ENCODE measurements at regions not wholly inside any gene's neighbourhood (a gene's known extent, or its start where the extent isn't known, plus 50 kb on each side); places are given as distances from the start of the nearest gene placed in this dataset.

- no peak for TF ChIP-seq ZFP69B (tag by site-specific recombination; IDR thresholded peaks at IDR 0.05)
- TF ChIP-seq ZNF626 (tag by site-specific recombination; IDR thresholded peaks at IDR 0.05), result no peak
- TF ChIP-seq ZBTB11 (tag by site-specific recombination; conservative IDR thresholded peaks at IDR 0.05; ENCODE audit: low read depth), result no peak
- no peak for TF ChIP-seq AEBP2 (tag by site-specific recombination; IDR thresholded peaks at IDR 0.05; ENCODE audit: borderline replicate concordance)
- TF ChIP-seq ZNF830 (tag by site-specific recombination; IDR thresholded peaks at IDR 0.05; ENCODE audit: low read depth), result no peak
- no peak for TF ChIP-seq ZNF394 (tag by site-specific recombination; IDR thresholded peaks at IDR 0.05; ENCODE audit: borderline replicate concordance)
- TF ChIP-seq ZNF280D (tag by site-specific recombination; IDR thresholded peaks at IDR 0.05), result no peak
- TF ChIP-seq EGR2 (tag by site-specific recombination; IDR thresholded peaks at IDR 0.05; ENCODE audit: low read depth), result no peak
- no peak for TF ChIP-seq ZNF561 (tag by site-specific recombination; IDR thresholded peaks at IDR 0.05; ENCODE audit: borderline replicate concordance)
- TF ChIP-seq INSM2 (tag by site-specific recombination; IDR thresholded peaks at IDR 0.05), result no peak
- no peak for TF ChIP-seq BCL6B (tag by site-specific recombination; IDR thresholded peaks at IDR 0.05)
- no peak for TF ChIP-seq SP3 (tag by site-specific recombination; IDR thresholded peaks at IDR 0.05)
- TF ChIP-seq ZNF677 (tag by site-specific recombination; IDR thresholded peaks at IDR 0.05), result no peak
- H3K4me3 ChIP-seq (ENCODE audit: low read depth, low read length), result no peak overlapping the region
- H3K4me1 ChIP-seq (ENCODE audit: control insufficient read depth, insufficient read depth, low read length), result no peaks in the 10 kb centered on the region
- no peak overlapping the region for H3K27ac ChIP-seq (ENCODE audit: extremely low read depth, low read depth, low read length)
- ChIA-PET CTCF (interaction anchor here (0.7 kb wide), 1 partner anchor 15 kb away, joined by 3 read pairs; no protein-coding TSS in a partner anchor), POLR2A (no interaction called here)
- no peaks in the 10 kb centered on the region for H3K36me3 ChIP-seq (ENCODE audit: control insufficient read depth in 2 of 2, insufficient read depth in 1 of 2, low read length in 2 of 2)
- H3K9me3 ChIP-seq (ENCODE audit: control insufficient read depth, insufficient read depth, low read depth, low read length), result no peaks in the 10 kb centered on the region
Measured at GRCh38 chr9:30846651-30847050, 1537.8 kb upstream of the ACO1 start.

- POLR2A ChIA-PET, result no interaction called here
Measured at GRCh38 chr9:30851600-30851999, 1532.8 kb upstream of the ACO1 start.

More at GRCh38 chr9:30851600-30851999, 1532.8 kb upstream of the ACO1 start:
- Histone ChIP-seq H3K27ac (ENCODE audit: extremely low read depth, low read depth, low read length) (no peak overlapping the region), H3K4me1 (ENCODE audit: control insufficient read depth, insufficient read depth, low read length) (no peaks in the 10 kb centered on the region), H3K4me3 (ENCODE audit: low read depth, low read length) (no peak overlapping the region), H3K9me3 (ENCODE audit: control insufficient read depth, insufficient read depth, low read depth, low read length) (no peaks in the 10 kb centered on the region), H3K36me3 (ENCODE audit: control insufficient read depth in 2 of 2, insufficient read depth in 1 of 2, low read length in 2 of 2) (no peaks in the 10 kb centered on the region)
- CTCF ChIA-PET, result no interaction called here
- TF ChIP-seq MYNN (tag by site-specific recombination; IDR thresholded peaks at IDR 0.05; ENCODE audit: borderline replicate concordance) (no peak), ZNF580 (tag by site-specific recombination; IDR thresholded peaks at IDR 0.05) (no peak), ZNF394 (tag by site-specific recombination; IDR thresholded peaks at IDR 0.05; ENCODE audit: borderline replicate concordance) (no peak), GLIS1 (tag by site-specific recombination; IDR thresholded peaks at IDR 0.05) (no peak), ZNF626 (tag by site-specific recombination; IDR thresholded peaks at IDR 0.05) (no peak), ZFHX2 (tag by site-specific recombination; conservative IDR thresholded peaks at IDR 0.05) (no peak), ZNF169 (tag by site-specific recombination; IDR thresholded peaks at IDR 0.05) (no peak), OSR2 (tag by site-specific recombination; IDR thresholded peaks at IDR 0.05) (no peak), PRDM1 (tag by site-specific recombination; IDR thresholded peaks at IDR 0.05) (no peak), ZNF146 (tag by site-specific recombination; IDR thresholded peaks at IDR 0.05) (no peak), ZBTB8A (tag by site-specific recombination; IDR thresholded peaks at IDR 0.05) (no peak), SP7 (tag by site-specific recombination; IDR thresholded peaks at IDR 0.05) (no peak), ZNF335 (tag by site-specific recombination; conservative IDR thresholded peaks at IDR 0.05) (no peak), ZNF521 (tag by site-specific recombination; IDR thresholded peaks at IDR 0.05) (no peak), ZNF677 (tag by site-specific recombination; IDR thresholded peaks at IDR 0.05) (no peak)

All from HEK293 (cell line).